ENCODE measurements at regions not wholly inside any gene's neighbourhood (a gene's known extent, or its start where the extent isn't known, plus 50 kb on each side); places are given as distances from the start of the nearest gene placed in this dataset.

DNA sequence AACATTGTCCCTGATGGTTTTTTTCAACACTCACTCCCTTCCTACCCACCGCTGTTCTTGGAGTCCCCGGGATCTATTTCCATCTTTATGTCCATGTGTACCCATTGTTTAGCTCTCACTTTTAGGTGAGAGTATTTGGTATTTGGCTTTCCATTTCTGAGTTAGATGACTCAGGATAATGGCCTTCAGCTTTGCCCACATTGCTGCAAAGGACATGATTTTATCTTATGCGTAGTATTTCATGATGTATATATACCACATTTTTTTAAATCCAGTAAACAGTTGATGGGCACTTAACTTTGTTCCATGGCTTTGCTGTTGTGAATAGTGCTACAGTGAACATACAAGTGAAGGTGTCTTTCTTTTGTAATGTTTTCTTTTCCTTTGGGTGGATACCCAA, 123.5 kb upstream of the KITLG start:
- H3K27me3 ChIP-seq = no peaks in the 10 kb centered on the region

DNA sequence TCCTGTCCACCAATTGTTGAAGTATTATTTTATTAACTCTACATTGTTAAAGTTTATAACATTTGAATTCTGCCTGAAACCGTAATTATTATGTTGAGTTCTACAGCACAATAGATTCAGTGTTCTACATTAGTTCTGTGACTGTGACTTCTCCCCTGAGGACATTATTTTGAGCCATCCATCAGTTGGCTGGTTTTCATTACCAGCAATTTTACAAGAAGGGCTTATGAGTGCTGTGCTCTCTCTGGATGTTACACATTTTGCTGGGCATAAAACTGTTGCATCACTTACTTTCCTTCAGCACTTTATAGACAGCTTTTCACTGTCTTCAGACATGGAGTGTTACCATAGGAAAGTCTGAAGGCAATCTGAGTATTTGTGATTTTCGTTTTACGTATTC, 118.2 kb upstream of the KITLG start:
- DNase-seq = no peak
- Histone ChIP-seq H3K27me3 (no peaks in the 10 kb centered on the region), H3K4me1 (no peaks in the 10 kb centered on the region), H3K9ac (ENCODE audit: low read depth in 2 of 2, low read length in 2 of 2) (no peak overlapping the region), H3K9me3 (no peaks in the 10 kb centered on the region), H3K27ac (no peak overlapping the region), H3K4me3 (no peak overlapping the region), H3K36me3 (no peaks in the 10 kb centered on the region)
- TF ChIP-seq, protein P1, sequence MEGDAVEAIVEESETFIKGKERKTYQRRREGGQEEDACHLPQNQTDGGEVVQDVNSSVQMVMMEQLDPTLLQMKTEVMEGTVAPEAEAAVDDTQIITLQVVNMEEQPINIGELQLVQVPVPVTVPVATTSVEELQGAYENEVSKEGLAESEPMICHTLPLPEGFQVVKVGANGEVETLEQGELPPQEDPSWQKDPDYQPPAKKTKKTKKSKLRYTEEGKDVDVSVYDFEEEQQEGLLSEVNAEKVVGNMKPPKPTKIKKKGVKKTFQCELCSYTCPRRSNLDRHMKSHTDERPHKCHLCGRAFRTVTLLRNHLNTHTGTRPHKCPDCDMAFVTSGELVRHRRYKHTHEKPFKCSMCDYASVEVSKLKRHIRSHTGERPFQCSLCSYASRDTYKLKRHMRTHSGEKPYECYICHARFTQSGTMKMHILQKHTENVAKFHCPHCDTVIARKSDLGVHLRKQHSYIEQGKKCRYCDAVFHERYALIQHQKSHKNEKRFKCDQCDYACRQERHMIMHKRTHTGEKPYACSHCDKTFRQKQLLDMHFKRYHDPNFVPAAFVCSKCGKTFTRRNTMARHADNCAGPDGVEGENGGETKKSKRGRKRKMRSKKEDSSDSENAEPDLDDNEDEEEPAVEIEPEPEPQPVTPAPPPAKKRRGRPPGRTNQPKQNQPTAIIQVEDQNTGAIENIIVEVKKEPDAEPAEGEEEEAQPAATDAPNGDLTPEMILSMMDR (IDR thresholded peaks at IDR 0.05) = no peak
- intact Hi-C loops (cut with DNase I) = no loop called here

More for the DNA sequence above, 123.5 kb upstream of the KITLG start:
- Histone ChIP-seq H3K9ac (ENCODE audit: low read depth in 2 of 2, low read length in 2 of 2) (no peak overlapping the region), H3K4me1 (no peaks in the 10 kb centered on the region), H3K27ac (no peak overlapping the region), H3K36me3 (no peaks in the 10 kb centered on the region), H3K4me3 (no peak overlapping the region), H3K9me3 (no peaks in the 10 kb centered on the region)
- intact Hi-C loops (cut with DNase I) = no loop called here
- TF ChIP-seq, protein P1 (IDR thresholded peaks at IDR 0.05) = no peak
- no peak for DNase-seq

DNA sequence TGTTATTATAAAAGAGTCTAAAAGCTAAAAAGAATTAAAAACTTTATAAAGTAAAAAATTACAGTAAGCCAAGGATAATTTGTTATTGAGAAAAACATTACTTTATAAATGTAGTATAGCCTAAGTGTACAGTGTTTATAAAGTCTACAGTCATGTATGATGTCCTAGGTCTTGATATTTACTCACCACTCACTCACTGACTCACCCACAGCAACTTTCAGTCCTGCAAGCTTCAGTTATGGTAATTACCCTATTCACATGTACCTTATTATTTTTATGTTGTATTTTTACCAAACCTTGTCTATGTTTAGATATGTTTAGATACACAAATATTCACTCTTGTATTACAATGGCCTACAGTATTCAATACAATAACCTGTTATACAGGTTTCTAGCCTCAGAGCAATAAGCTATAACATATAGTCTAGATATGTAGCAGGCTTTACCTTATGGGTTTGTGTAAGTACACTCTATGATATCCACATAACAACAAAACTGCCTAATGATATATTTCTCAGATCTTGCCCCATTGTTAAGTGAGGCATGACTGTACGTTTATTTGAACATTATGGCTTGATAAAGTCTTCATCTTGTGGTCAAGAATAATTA, 113.7 kb upstream of the KITLG start:
- H3K4me3 ChIP-seq = no peak overlapping the region
- no peak overlapping the region for H3K9ac ChIP-seq (ENCODE audit: low read depth in 2 of 2, low read length in 2 of 2)
- H3K4me1 ChIP-seq = no peaks in the 10 kb centered on the region
- H3K27me3 ChIP-seq = no peaks in the 10 kb centered on the region
- no peak for DNase-seq
- intact Hi-C loops (cut with DNase I) = no loop called here
- H3K27ac ChIP-seq = no peak overlapping the region
- TF ChIP-seq, protein P1 (IDR thresholded peaks at IDR 0.05) = no peak
- no peaks in the 10 kb centered on the region for H3K9me3 ChIP-seq
- H3K36me3 ChIP-seq = no peaks in the 10 kb centered on the region

DNA sequence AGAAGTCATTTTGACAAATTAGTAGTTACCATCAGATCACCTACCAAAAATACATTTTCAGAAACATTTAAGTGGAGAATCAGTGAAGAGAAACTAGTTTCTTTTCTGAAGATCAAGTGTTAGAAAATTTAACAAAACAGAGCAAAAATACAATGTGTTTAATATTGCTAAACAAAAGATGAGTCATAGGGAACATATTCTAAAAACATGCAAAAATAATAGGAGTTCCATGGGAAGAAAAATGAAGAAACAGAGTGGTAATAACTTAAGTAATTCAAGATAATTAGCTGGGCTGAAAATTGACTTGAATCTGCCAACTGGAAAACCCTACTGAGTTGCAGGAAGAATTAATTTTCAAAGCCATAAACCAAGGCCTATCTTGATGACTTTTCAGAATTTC, 111.5 kb upstream of the KITLG start:
- Histone ChIP-seq H3K27ac (no peak overlapping the region), H3K9me3 (no peaks in the 10 kb centered on the region), H3K27me3 (no peaks in the 10 kb centered on the region), H3K4me1 (no peaks in the 10 kb centered on the region), H3K4me3 (no peak overlapping the region), H3K36me3 (no peaks in the 10 kb centered on the region), H3K9ac (ENCODE audit: low read depth in 2 of 2, low read length in 2 of 2) (no peak overlapping the region)
- intact Hi-C loops (cut with DNase I) = no loop called here
- DNase-seq = no peak
- TF ChIP-seq, protein P1 (IDR thresholded peaks at IDR 0.05) = no peak

DNA sequence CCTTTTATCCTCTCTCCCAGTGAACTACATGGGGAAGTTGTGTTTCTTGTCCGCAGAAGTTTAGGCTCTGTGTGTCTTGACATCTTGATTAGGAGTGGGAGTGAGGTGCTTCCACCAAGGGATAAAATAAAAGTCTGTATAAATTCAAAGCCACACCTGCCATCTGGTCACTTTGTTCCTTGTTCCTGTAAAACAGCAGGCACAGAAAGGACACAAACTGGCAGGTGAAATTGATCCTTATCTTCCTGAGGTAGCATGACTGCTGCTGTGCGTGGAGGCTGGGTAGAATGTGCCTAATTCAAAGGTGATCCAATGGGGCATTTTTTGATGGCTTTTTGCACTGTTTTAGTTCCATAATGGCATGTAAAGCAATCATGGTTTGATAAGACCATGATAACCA, 104.3 kb upstream of the KITLG start:
- no peaks in the 10 kb centered on the region for H3K27me3 ChIP-seq
- TF ChIP-seq, protein P1 (IDR thresholded peaks at IDR 0.05) = no peak
- intact Hi-C loops (cut with DNase I) = no loop called here
- no peak overlapping the region for H3K4me3 ChIP-seq
- H3K9me3 ChIP-seq = no peaks in the 10 kb centered on the region
- H3K9ac ChIP-seq (ENCODE audit: low read depth in 2 of 2, low read length in 2 of 2) = no peak overlapping the region
- H3K27ac ChIP-seq = no peak overlapping the region
- no peaks in the 10 kb centered on the region for H3K4me1 ChIP-seq
- no peaks in the 10 kb centered on the region for H3K36me3 ChIP-seq
- peak; percentile 43 for DNase-seq

Measured in colonic mucosa (tissue), 4 donors.